ENCODE measurements at regions not wholly inside any gene's neighbourhood (a gene's known extent, or its start where the extent isn't known, plus 50 kb on each side); places are given as distances from the start of the nearest gene placed in this dataset.

GRCh38 chr15:99909592-99910295 lies 176.5 kb upstream of the LYSMD4 start (continued):
- TF ChIP-seq RFX5 (IDR thresholded peaks at IDR 0.05; ENCODE audit: borderline replicate concordance, low read depth, low read length) (no peak), SP4 (IDR thresholded peaks at IDR 0.05; ENCODE audit: low read length) (no peak), SIX5 (IDR thresholded peaks at IDR 0.05; ENCODE audit: low read depth, low read length) (no peak), RXRA (IDR thresholded peaks at IDR 0.05; ENCODE audit: insufficient read depth, low read depth, low read length) (no peak), SRF (IDR thresholded peaks at IDR 0.05; ENCODE audit: low read depth, low read length) (no peak), EGR1 (IDR thresholded peaks at IDR 0.05; ENCODE audit: borderline replicate concordance, low read depth, low read length) (no peak)
- TF ChIP-seq, protein P1, sequence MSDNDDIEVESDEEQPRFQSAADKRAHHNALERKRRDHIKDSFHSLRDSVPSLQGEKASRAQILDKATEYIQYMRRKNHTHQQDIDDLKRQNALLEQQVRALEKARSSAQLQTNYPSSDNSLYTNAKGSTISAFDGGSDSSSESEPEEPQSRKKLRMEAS (IDR thresholded peaks at IDR 0.05), result no peak
